IPS-NIHi11 (cell line): ENCODE measurements at regions not wholly inside any gene's neighbourhood (a gene's known extent, or its start where the extent isn't known, plus 50 kb on each side); places are given as distances from the start of the nearest gene placed in this dataset.
A peak's percentile ranks its signal among the peaks of the same experiment; 100 is the strongest.

Experiments used
- DNase-seq: peaks from one replicate; pipeline ENCODE4 v3.0.0; 2012; ENCODE audit warnings: mixed read lengths, low spot score

- DNase-seq = peak; percentile 18
Measured at GRCh38 chr3:109532257-109533216, 195.2 kb upstream of the DPPA4 start.

DNA sequence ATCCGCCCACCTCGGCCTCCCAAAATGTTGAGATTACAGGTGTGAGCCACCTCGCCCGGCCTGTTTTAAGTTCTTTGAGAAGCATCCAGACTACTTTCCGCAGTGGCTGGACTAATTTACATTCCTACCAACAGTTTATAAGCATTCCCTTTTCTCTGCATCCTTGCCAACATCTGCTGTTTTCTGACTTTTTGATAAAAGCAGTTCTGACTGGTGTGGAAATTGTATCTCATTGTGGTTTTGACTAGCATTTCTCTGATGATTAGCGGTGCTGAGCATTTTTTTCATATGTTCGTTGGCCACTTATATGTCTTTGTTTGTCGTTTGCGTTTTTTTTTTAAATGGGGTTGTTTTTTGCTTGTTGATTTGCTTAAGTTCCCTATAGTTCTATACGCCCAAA lies 208.4 kb upstream of the DPPA4 start:
- no peak for DNase-seq

GRCh38 chr3:109548192-109548938 lies 211.0 kb upstream of the DPPA4 start:
- DNase-seq = no peak

- no peak for DNase-seq
Measured at GRCh38 chr3:109553591-109554371, 216.4 kb upstream of the DPPA4 start.

DNA sequence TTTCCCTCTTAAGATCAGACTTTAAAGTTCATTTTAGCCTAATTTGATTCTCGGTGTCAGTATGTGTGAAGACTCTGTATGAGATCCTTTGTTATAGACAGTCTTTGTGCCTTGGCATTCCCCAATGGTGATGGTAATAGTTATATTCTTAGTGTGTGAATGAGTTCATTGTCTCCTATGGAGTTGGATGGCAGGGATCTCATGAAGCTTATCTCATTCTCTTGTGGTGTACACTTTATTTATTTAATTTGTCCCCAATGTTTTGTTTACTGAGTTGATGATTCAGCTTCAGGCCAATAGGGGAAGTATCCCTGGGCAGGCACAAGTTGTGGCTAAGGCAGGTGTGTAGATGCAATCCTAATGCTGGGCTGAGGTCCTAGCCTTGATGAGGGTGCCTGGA lies 222.0 kb upstream of the DPPA4 start:
- no peak for DNase-seq

GRCh38 chr3:109563149-109563548 lies 225.8 kb upstream of the DPPA4 start:
- no peak for DNase-seq

DNA sequence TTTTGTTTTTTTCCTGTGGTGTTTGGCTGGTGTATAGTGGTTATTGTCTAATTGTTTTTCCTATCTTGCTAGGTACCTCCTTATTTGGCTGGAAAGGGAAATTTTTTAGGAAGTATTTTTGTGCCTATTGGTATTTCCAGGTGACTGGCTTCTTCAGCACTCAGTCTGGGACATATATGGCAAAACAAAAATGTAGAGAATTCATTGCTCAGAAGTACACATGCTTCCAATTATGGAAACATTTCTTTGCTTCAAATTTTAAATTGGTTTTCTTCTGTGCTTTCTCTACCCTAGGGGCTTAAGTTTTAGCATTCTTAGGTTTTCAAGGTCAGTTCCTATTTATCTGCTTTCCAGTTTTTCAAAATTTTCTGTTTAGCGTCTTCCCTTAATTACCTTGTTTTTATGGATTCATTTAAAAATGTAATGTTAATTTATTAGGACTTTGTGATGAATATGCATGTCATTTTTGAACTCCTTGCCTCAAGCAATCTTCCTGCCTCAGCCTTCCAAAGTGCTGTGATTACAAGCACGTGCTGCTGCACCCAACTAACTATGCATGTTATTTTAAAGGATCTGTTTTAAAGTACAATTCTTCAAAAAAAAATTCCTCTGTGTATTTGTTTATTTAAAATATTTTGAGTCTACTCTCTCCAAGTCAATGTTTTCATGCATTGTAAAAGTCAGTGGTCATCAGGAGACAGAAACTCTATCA lies 231.9 kb upstream of the DPPA4 start:
- DNase-seq = no peak

DNA sequence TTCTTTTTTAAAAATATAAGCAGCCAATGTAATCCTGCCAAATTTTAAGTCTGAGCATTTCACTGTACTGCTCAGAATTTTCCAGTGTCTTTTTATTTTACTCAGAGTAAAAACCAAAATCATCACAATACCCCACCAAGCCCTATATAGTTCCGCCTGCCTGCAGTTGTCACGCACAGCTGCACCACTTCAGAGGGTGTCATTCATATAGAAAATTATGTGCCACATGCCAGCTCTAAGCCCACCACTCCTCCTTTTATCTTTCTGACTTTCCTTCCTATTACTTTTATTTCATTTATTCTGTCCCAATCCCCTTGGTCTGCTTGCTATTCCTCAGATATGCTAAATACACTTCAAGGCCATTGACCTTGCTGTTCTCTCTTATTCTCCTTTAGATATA lies 233.1 kb upstream of the DPPA4 start:
- no peak for DNase-seq

DNA sequence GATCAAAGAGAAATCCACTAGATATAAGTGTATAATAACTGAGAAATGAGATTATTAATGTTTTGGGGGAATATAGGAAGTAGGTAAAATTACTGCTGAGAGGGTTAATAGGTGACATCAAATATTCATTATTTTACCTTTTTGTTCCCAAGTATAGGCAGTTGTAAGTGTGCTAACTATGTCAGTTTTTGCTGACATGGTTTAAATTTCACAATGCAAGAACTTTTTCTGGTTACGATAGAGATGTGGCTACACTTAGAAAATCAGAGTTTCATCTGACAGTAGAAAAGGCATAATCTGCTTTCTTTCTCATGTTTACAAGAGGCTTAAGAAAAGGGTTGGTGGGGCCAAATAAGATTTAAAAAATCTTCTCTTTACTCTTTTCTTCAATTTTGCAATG lies 235.0 kb upstream of the DPPA4 start:
- no peak for DNase-seq

- DNase-seq = no peak
Measured at GRCh38 chr3:109596991-109597390, 259.6 kb upstream of the DPPA4 start.

- DNase-seq = no peak
Measured at GRCh38 chr3:109597444-109597843, 260.1 kb upstream of the DPPA4 start.

GRCh38 chr3:109607897-109608296 lies 270.6 kb upstream of the DPPA4 start:
- DNase-seq = no peak

DNA sequence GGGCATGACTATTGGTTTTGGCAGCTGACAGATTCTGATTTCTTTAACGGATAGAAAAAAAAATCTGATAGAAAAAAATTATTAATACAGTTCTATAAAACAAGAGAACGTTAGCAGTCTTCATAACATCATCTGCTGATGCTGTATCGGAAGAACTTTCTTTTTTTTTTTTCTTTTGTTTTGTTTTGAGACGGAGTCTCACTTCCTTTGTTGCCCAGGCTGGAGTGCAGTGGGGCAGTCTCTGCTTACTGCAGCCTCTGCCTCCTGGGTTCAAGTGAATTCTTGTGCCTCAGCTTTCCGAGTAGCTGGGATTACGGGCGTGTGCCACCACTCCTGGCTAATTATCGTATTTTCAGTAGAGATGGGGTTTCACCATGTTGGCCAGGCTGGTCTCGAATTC lies 271.2 kb upstream of the DPPA4 start:
- DNase-seq = no peak

- no peak for DNase-seq
Measured at GRCh38 chr3:109618766-109619378, 281.5 kb upstream of the DPPA4 start.

- DNase-seq = no peak
Measured at GRCh38 chr3:109631897-109632296, 294.6 kb upstream of the DPPA4 start.

GRCh38 chr3:109640146-109640652 lies 302.9 kb upstream of the DPPA4 start:
- DNase-seq = no peak

- DNase-seq = no peak
Measured at GRCh38 chr3:109642025-109642424, 304.7 kb upstream of the DPPA4 start.

DNA sequence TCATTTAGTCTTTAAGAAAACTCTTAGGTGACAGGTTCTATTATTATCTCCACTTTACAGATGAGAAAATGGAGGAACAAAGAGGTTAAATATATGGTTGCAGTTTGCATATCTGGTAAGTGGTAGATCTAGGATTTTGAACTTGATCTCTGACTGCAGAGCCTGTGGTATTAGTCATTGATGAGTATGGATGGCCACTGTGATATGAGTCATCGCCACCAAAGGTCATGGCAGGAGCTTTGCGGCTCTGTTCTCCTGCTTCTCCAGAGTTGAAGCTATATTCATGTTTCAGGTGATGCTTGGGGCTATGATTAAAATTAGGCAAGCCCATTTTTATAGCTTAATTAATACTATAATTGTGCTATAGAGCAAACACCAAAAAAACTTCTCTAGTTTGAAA lies 306.2 kb upstream of the DPPA4 start:
- DNase-seq = no peak

DNA sequence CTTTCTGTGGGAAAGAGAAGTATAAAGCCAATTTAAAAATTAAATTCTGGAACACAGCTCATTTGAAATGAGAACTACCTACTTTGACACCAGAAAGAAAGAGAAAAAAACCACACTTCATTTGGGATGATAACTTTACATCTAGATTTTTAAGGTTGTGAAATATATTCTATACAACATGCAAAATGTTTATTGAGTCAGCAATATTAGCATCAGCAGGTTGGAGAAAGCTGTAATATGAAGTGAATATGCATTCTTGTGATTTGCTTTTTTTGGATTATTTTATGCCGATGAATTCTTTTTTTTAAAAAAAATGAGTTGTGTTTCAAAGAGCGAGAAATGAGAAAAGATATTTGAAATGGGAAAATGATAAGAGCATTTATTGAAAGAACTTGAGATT lies 307.0 kb upstream of the DPPA4 start:
- DNase-seq = no peak

- DNase-seq = no peak
Measured at GRCh38 chr3:109644746-109645145, 307.4 kb upstream of the DPPA4 start.

- DNase-seq = no peak
Measured at GRCh38 chr3:109648027-109648426, 310.7 kb upstream of the DPPA4 start.
